HG02623 (cell line): ENCODE measurements at regions not wholly inside any gene's neighbourhood (a gene's known extent, or its start where the extent isn't known, plus 50 kb on each side); places are given as distances from the start of the nearest gene placed in this dataset.
"Not testable (repeated sequence)": the region's sequence is repeated elsewhere in the genome, so short reads cannot be mapped to it uniquely, and the experiment has no call there.

Experiments used
- ATAC-seq: cut with Tn5 transposase; IDR thresholded peaks from one replicate; pipeline ENCODE4 v1.9.1; 2021; ENCODE audit warnings: moderate library complexity; ENCODE audit not compliant: unreplicated experiment

GRCh38 chr12:41684997-41685396, 459.7 kb downstream of the GXYLT1 start:
- ATAC-seq = no peak

- no peak for ATAC-seq
These were observed 461.0 kb downstream of the GXYLT1 start for GRCh38 chr12:41683513-41684240.

GRCh38 chr12:41683023-41683422, 461.7 kb downstream of the GXYLT1 start:
- ATAC-seq = peak; percentile 61

- no peak for ATAC-seq
These were observed 462.8 kb downstream of the GXYLT1 start for GRCh38 chr12:41681898-41682297.

- ATAC-seq = no peak
These were observed 464.5 kb downstream of the GXYLT1 start for GRCh38 chr12:41680155-41680554.

GRCh38 chr12:41663598-41664265, 475.6 kb downstream of the PDZRN4 start:
- ATAC-seq = no peak

- ATAC-seq = no peak
These were observed 473.1 kb downstream of the PDZRN4 start for GRCh38 chr12:41661141-41661765.

GRCh38 chr12:41656454-41656853, 468.3 kb downstream of the PDZRN4 start:
- ATAC-seq = no peak

GRCh38 chr12:41653386-41654326, 465.5 kb downstream of the PDZRN4 start:
- no peak for ATAC-seq

- ATAC-seq = no peak
These were observed 464.9 kb downstream of the PDZRN4 start for GRCh38 chr12:41652981-41653380.

- ATAC-seq = no peak
These were observed 457.5 kb downstream of the PDZRN4 start for GRCh38 chr12:41645624-41646023.

- ATAC-seq = not testable (repeated sequence)
These were observed 454.7 kb downstream of the PDZRN4 start for GRCh38 chr12:41642808-41643207.

- no peak for ATAC-seq
These were observed 448.5 kb downstream of the PDZRN4 start for GRCh38 chr12:41636653-41637052.

- ATAC-seq = no peak
These were observed 447.7 kb downstream of the PDZRN4 start for GRCh38 chr12:41635626-41636364.

- no peak for ATAC-seq
These were observed 446.0 kb downstream of the PDZRN4 start for GRCh38 chr12:41634091-41634490.

GRCh38 chr12:41629611-41630010, 441.5 kb downstream of the PDZRN4 start:
- ATAC-seq = no peak

GRCh38 chr12:41627476-41627875, 439.4 kb downstream of the PDZRN4 start:
- ATAC-seq = no peak

- no peak for ATAC-seq
These were observed 436.5 kb downstream of the PDZRN4 start for GRCh38 chr12:41624571-41624970.
